H9 (cell line): ENCODE measurements at regions not wholly inside any gene's neighbourhood (a gene's known extent, or its start where the extent isn't known, plus 50 kb on each side); places are given as distances from the start of the nearest gene placed in this dataset.

Source experiments
- DNase-seq: peaks from one replicate; pipeline ENCODE4 v3.0.0-alpha.2; 2017
- H2AFZ ChIP-seq: one replicate; pipeline ENCODE4 v1.6.1; 2013; ENCODE audit warnings: mild to moderate bottlenecking, low read length, control low read depth, moderate library complexity
- H2AK5ac ChIP-seq: 2 replicates; pipeline ENCODE4 v1.6.1; 2013; ENCODE audit warnings: low read length, control low read depth, mixed read lengths; ENCODE audit not compliant: insufficient read length
- H2BK120ac ChIP-seq: one replicate; pipeline ENCODE4 v1.6.1; 2013; ENCODE audit warnings: low read depth, mild to moderate bottlenecking, low read length, control low read depth, inconsistent platforms; ENCODE audit not compliant: poor library complexity, severe bottlenecking
- H2BK12ac ChIP-seq: 2 replicates; pipeline ENCODE4 v1.6.1; 2013; ENCODE audit warnings: low read length, control low read depth, mixed read lengths, low read depth; ENCODE audit not compliant: insufficient read length
- H2BK15ac ChIP-seq: 2 replicates; pipeline ENCODE4 v1.6.1; 2013; ENCODE audit warnings: low read depth, low read length, control low read depth
- H2BK20ac ChIP-seq: one replicate; pipeline ENCODE4 v1.6.1; 2013; ENCODE audit warnings: low read depth, mild to moderate bottlenecking, low read length, control low read depth, inconsistent platforms; ENCODE audit not compliant: poor library complexity, severe bottlenecking
- H2BK5ac ChIP-seq: 2 replicates; pipeline ENCODE4 v1.6.1; 2013; ENCODE audit warnings: low read length, control low read depth, mixed read lengths; ENCODE audit not compliant: insufficient read length
- H3K14ac ChIP-seq: 2 replicates; pipeline ENCODE4 v1.6.1; 2013; ENCODE audit warnings: low read length, control low read depth; ENCODE audit not compliant: insufficient read depth
- H3K18ac ChIP-seq: 2 replicates; pipeline ENCODE4 v1.6.1; 2013; ENCODE audit warnings: low read depth, mild to moderate bottlenecking, mixed read lengths, low read length, control low read depth; ENCODE audit not compliant: insufficient read length
- H3K23ac ChIP-seq: 2 replicates; pipeline ENCODE4 v1.6.1; 2013; ENCODE audit warnings: low read length, control low read depth, mixed read lengths, low read depth; ENCODE audit not compliant: insufficient read length
- H3K23me2 ChIP-seq: 2 replicates; pipeline ENCODE4 v1.6.1; 2013; ENCODE audit warnings: low read depth, mild to moderate bottlenecking, mixed read lengths, low read length, control low read depth; ENCODE audit not compliant: insufficient read length, poor library complexity, severe bottlenecking
- H3K27ac ChIP-seq: 2 replicates; pipeline ENCODE4 v1.5.1; 2013; ENCODE audit warnings: low read length, control low read depth, mixed read lengths, low read depth; ENCODE audit not compliant: insufficient read length
- H3K27me3 ChIP-seq: 2 replicates; pipeline ENCODE4 v1.6.1; 2013; ENCODE audit warnings: low read length, control low read depth, inconsistent platforms; ENCODE audit not compliant: insufficient read depth
- H3K4ac ChIP-seq: 2 replicates; pipeline ENCODE4 v1.6.1; 2013; ENCODE audit warnings: low read depth, mild to moderate bottlenecking, control low read depth, inconsistent platforms, low read length, moderate library complexity
- H3K4me1 ChIP-seq: 2 replicates; pipeline ENCODE4 v1.6.1; 2013; ENCODE audit warnings: low read length, control low read depth, inconsistent platforms; ENCODE audit not compliant: insufficient read depth
- H3K4me2 ChIP-seq: 2 replicates; pipeline ENCODE4 v1.6.1; 2013; ENCODE audit warnings: low read length, control low read depth, mixed read lengths; ENCODE audit not compliant: insufficient read length, insufficient read depth
- H3K56ac ChIP-seq: 2 replicates; pipeline ENCODE4 v1.6.1; 2013; ENCODE audit warnings: low read depth, mild to moderate bottlenecking, mixed read lengths, low read length, control low read depth; ENCODE audit not compliant: insufficient read length
- H3K79me1 ChIP-seq: 2 replicates; pipeline ENCODE4 v1.6.1; 2013; ENCODE audit warnings: low read depth, mild to moderate bottlenecking, moderate library complexity, low read length, control low read depth, inconsistent platforms; ENCODE audit not compliant: insufficient read depth, poor library complexity, severe bottlenecking
- H3K79me2 ChIP-seq: 2 replicates; pipeline ENCODE4 v1.6.1; 2013; ENCODE audit warnings: low read length, control low read depth, inconsistent platforms; ENCODE audit not compliant: insufficient read depth
- H3K9ac ChIP-seq: 2 replicates; pipeline ENCODE4 v1.6.1; 2013; ENCODE audit warnings: low read length, control low read depth, mixed read lengths; ENCODE audit not compliant: insufficient read length; ENCODE audit errors: extremely low read depth
- H3K9me3 ChIP-seq: one replicate; pipeline ENCODE4 v1.6.1; 2013; ENCODE audit warnings: low read depth, low read length, inconsistent platforms; ENCODE audit not compliant: control insufficient read depth
- H3T11ph ChIP-seq: one replicate; pipeline ENCODE4 v1.6.1; 2013; ENCODE audit warnings: mild to moderate bottlenecking, low read length, control low read depth, inconsistent platforms
- H4K20me1 ChIP-seq: one replicate; pipeline ENCODE4 v1.6.1; 2013; ENCODE audit not compliant: control insufficient read depth, insufficient read length, insufficient read depth
- H4K5ac ChIP-seq: 2 replicates; pipeline ENCODE4 v1.6.1; 2013; ENCODE audit warnings: low read depth, mild to moderate bottlenecking, mixed read lengths, low read length, control low read depth; ENCODE audit not compliant: insufficient read length
- H4K8ac ChIP-seq: replicated peaks from 2 replicates; pipeline ENCODE4 v1.6.1; 2013; ENCODE audit warnings: low read length, control low read depth, mixed read lengths, low read depth; ENCODE audit not compliant: insufficient read length
- H4K91ac ChIP-seq: 2 replicates; pipeline ENCODE4 v1.6.1; 2013; ENCODE audit warnings: low read depth, mild to moderate bottlenecking, moderate library complexity, mixed read lengths, low read length, control low read depth; ENCODE audit not compliant: insufficient read length
- H3K27ac Mint-ChIP-seq, 3 experiments: 2 replicates in 2 of 3; 3 replicates in 1 of 3; pipeline ENCODE4 v1.8.0; 2020 to 2021; ENCODE audit warnings: mixed read lengths in 3 of 3, mild to moderate bottlenecking in 1 of 3, moderate library complexity in 1 of 3
- H3K27me3 Mint-ChIP-seq: 2 replicates; pipeline ENCODE4 v1.8.0; 2021; ENCODE audit warnings: low read depth, mild to moderate bottlenecking, moderate library complexity, mixed read lengths
- H3K36me3 Mint-ChIP-seq, 3 experiments: 2 replicates in 2 of 3; 3 replicates in 1 of 3; pipeline ENCODE4 v1.8.0; 2020 to 2021; ENCODE audit warnings: low read depth in 3 of 3, mixed read lengths in 3 of 3; ENCODE audit not compliant: insufficient read depth in 1 of 3
- H3K4me1 Mint-ChIP-seq, 2 experiments: 2 replicates each; pipeline ENCODE4 v1.8.0; 2020; ENCODE audit warnings: mixed read lengths in 2 of 2
- H3K4me3 Mint-ChIP-seq, 2 experiments: 2 replicates in 1 of 2; 3 replicates in 1 of 2; pipeline ENCODE4 v1.8.0; 2020 to 2021; ENCODE audit warnings: mild to moderate bottlenecking in 2 of 2, mixed read lengths in 2 of 2, moderate library complexity in 1 of 2
- H3K9me3 Mint-ChIP-seq, 2 experiments: 2 replicates in 1 of 2; 3 replicates in 1 of 2; pipeline ENCODE4 v1.8.0; 2020; ENCODE audit warnings: mild to moderate bottlenecking in 2 of 2, mixed read lengths in 2 of 2, moderate library complexity in 1 of 2
- WGBS: extraction: QIAGEN DNeasy Blood & Tissue Kit; methylation state at CpG from one replicate; pipeline ENCODE4 v1.1.7; 2013; ENCODE audit warnings: missing lambda C conversion rate, low lambda C conversion rate, mixed read lengths; ENCODE audit not compliant: insufficient read length; ENCODE audit errors: extremely low coverage; 5-methylcytosine and 5-hydroxymethylcytosine counted together
- TF ChIP-seq, protein P1 (sequence below): fragments of 200-600 bp; sonication (generic); conservative IDR thresholded peaks from 3 replicates; pipeline ENCODE4 v1.8.0; 2021; ENCODE audit warnings: antibody characterized with exemption, mild to moderate bottlenecking

DNA sequence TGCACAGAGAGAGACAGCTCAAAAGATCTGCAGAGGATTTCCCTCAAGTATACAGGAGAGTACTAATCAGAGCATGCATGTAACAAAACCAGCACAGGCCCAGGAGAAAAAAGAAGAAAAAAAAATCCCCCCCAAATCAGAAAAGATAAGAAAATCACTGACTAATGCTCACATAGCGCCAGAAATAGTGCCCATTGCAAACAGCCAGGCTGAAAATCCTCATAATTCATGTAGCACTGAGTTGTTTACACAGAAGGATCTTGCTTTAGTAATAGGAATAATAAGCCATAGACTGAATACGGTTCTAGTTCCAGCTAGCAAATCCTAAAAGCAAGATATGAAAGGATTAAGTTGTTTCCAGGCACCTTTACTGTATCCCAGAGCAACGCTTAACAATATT lies 51.8 kb upstream of the MAGEC2 start:
- Histone ChIP-seq H2BK5ac (no peak overlapping the region), H3K27me3 (no peaks in the 10 kb centered on the region), H3K4me1 (no peaks in the 10 kb centered on the region), H2BK12ac (no peak overlapping the region), H2BK20ac (no peak overlapping the region), H2BK120ac (no peak overlapping the region), H3K4me2 (no peak overlapping the region), H4K20me1 (no peaks in the 10 kb centered on the region), H3T11ph (no peak overlapping the region), H3K14ac (no peak overlapping the region), H2BK15ac (no peak overlapping the region), H2AK5ac (no peak overlapping the region), H3K79me2 (no peaks in the 10 kb centered on the region), H3K23me2 (no peaks in the 10 kb centered on the region), H3K56ac (no peak overlapping the region), H4K8ac (no peak overlapping the region), H3K18ac (no peak overlapping the region), H2AFZ (no peak overlapping the region), H3K9ac (no peak overlapping the region), H3K27ac (no peak overlapping the region), H4K5ac (no peak overlapping the region), H3K9me3 (no peaks in the 10 kb centered on the region), H3K79me1 (no peaks in the 10 kb centered on the region), H3K4ac (no peak overlapping the region), H3K23ac (no peak overlapping the region), H4K91ac (no peak overlapping the region)
- Mint-ChIP-seq H3K36me3 (peaks cover 0 to 3% (median 3%) of the 10 kb centered on the region in 3 experiments; a peak in 4 of 7 replicates), H3K27ac (no peak overlapping the region), H3K27me3 (no peaks in the 10 kb centered on the region), H3K4me3 (no peak overlapping the region), H3K9me3 (peaks cover 54 to 56% of the 10 kb centered on the region in 2 experiments), H3K4me1 (no peaks in the 10 kb centered on the region)
- DNase-seq, result no peak
- no CpG with 5 or more reads among the region's 3 CpGs for WGBS
- TF ChIP-seq, protein P1, sequence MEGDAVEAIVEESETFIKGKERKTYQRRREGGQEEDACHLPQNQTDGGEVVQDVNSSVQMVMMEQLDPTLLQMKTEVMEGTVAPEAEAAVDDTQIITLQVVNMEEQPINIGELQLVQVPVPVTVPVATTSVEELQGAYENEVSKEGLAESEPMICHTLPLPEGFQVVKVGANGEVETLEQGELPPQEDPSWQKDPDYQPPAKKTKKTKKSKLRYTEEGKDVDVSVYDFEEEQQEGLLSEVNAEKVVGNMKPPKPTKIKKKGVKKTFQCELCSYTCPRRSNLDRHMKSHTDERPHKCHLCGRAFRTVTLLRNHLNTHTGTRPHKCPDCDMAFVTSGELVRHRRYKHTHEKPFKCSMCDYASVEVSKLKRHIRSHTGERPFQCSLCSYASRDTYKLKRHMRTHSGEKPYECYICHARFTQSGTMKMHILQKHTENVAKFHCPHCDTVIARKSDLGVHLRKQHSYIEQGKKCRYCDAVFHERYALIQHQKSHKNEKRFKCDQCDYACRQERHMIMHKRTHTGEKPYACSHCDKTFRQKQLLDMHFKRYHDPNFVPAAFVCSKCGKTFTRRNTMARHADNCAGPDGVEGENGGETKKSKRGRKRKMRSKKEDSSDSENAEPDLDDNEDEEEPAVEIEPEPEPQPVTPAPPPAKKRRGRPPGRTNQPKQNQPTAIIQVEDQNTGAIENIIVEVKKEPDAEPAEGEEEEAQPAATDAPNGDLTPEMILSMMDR, result no peak
